HG02852 (cell line): ENCODE measurements at regions not wholly inside any gene's neighbourhood (a gene's known extent, or its start where the extent isn't known, plus 50 kb on each side); places are given as distances from the start of the nearest gene placed in this dataset.

Experiments
- ATAC-seq: cut with Tn5 transposase; IDR thresholded peaks from one replicate; pipeline ENCODE4 v1.9.1; 2021; ENCODE audit warnings: mild to moderate bottlenecking, moderate library complexity; ENCODE audit not compliant: unreplicated experiment

GRCh38 chrX:13266641-13267345 lies 53.1 kb downstream of the ATXN3L start:
- no peak for ATAC-seq

- ATAC-seq: no peak
These were observed 54.2 kb downstream of the ATXN3L start for GRCh38 chrX:13265549-13266132.

GRCh38 chrX:13265111-13265510 lies 54.7 kb downstream of the ATXN3L start:
- no peak for ATAC-seq

GRCh38 chrX:13263560-13264251 lies 56.1 kb downstream of the ATXN3L start:
- peak; percentile 76 for ATAC-seq

- ATAC-seq: no peak
These were observed 58.5 kb downstream of the ATXN3L start for GRCh38 chrX:13261348-13261747.

GRCh38 chrX:13260598-13260997 lies 59.3 kb downstream of the ATXN3L start:
- ATAC-seq: no peak

- ATAC-seq: no peak
These were observed 61.1 kb downstream of the ATXN3L start for GRCh38 chrX:13258725-13259124.

GRCh38 chrX:13258052-13258444 lies 61.8 kb downstream of the ATXN3L start:
- ATAC-seq: peak; percentile 20

- peak; percentile 49 for ATAC-seq
These were observed 62.4 kb downstream of the ATXN3L start for GRCh38 chrX:13257223-13258051.

- ATAC-seq: no peak
These were observed 63.2 kb downstream of the ATXN3L start for GRCh38 chrX:13256603-13257002.

- no peak for ATAC-seq
These were observed 65.0 kb downstream of the ATXN3L start for GRCh38 chrX:13254870-13255269.

- peak; percentile 38 for ATAC-seq
These were observed 65.6 kb downstream of the ATXN3L start for GRCh38 chrX:13254076-13254785.

GRCh38 chrX:13253223-13253622 lies 66.6 kb downstream of the ATXN3L start:
- no peak for ATAC-seq

- no peak for ATAC-seq
These were observed 67.1 kb downstream of the ATXN3L start for GRCh38 chrX:13252726-13253125.

GRCh38 chrX:13250826-13251580 lies 68.8 kb downstream of the ATXN3L start:
- no peak for ATAC-seq

- ATAC-seq: no peak
These were observed 70.9 kb downstream of the ATXN3L start for GRCh38 chrX:13248867-13249486.

GRCh38 chrX:13239272-13239671 lies 80.6 kb downstream of the ATXN3L start:
- ATAC-seq: no peak

- no peak for ATAC-seq
These were observed 83.9 kb downstream of the ATXN3L start for GRCh38 chrX:13235930-13236329.

- ATAC-seq: no peak
These were observed 87.4 kb downstream of the ATXN3L start for GRCh38 chrX:13232484-13232883.
